GM18511 (cell line): ENCODE measurements at regions not wholly inside any gene's neighbourhood (a gene's known extent, or its start where the extent isn't known, plus 50 kb on each side); places are given as distances from the start of the nearest gene placed in this dataset.
"Not testable (repeated sequence)": the region's sequence is repeated elsewhere in the genome, so short reads cannot be mapped to it uniquely, and the experiment has no call there.

ENCODE experiments used
- ATAC-seq: cut with Tn5 transposase; IDR thresholded peaks from one replicate; pipeline ENCODE4 v1.9.1; 2021; ENCODE audit warnings: mild to moderate bottlenecking, moderate library complexity; ENCODE audit not compliant: unreplicated experiment

- peak; percentile 55 for ATAC-seq
Observed at GRCh38 chr2:87630892-87631291, 117.0 kb upstream of the PLGLB2 start.

GRCh38 chr2:87631402-87631801, 116.5 kb upstream of the PLGLB2 start:
- peak; percentile 34 for ATAC-seq

DNA sequence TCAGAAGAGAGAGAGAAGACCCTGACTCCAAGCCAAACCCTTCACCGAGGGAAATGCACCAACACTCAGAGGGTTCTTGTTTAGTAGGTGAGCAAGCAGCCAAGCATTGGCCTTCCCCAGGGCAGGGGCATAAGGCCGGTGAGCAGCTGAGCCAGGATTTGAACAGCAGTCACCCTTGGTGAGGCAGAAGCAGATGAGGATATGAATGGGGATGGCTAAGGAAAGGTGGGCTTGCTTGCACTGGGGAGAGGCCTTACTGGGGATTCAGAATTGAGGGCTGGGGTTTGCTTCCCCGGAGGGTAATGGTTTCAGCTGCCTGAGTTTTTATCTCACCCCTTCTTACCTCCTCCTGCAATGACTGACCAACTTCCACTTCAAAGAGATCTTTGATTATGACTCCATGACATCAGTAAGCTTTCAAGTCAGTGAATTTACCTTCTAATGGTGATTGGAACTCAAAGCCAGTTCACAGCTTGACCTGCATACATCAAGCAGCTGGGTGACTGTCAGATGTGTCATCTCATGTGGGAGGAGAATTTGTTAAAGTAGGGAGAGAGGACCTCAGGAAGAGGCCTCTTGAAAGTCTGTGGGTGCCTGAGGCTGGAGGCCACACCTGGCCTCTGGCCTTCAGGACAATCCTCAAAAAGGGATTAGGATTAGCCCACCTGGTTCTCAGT, 114.5 kb upstream of the PLGLB2 start:
- ATAC-seq = not testable (repeated sequence)

GRCh38 chr2:87634106-87634505, 113.8 kb upstream of the PLGLB2 start:
- not testable (repeated sequence) for ATAC-seq

- ATAC-seq = not testable (repeated sequence)
Observed at GRCh38 chr2:87634971-87635650, 112.8 kb upstream of the PLGLB2 start.

DNA sequence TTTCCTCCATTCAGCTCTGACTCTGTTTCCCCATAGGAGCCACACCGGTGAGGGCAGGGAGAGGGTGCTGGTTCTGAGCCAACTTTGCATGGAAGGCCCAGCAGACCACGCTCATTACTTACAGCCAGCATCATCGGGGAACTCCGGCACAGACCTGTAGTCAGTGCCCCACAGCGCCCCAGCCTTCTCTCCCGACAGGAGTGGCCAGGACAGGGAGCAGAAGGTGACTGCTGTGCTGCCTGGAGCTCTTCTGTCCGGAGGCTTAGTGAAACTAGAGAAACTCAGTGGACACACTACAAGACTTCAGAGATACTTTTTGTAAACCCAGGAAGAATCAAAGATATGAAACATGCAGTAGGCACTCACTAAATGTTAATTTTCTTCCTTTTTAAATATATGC, 111.6 kb upstream of the PLGLB2 start:
- not testable (repeated sequence) for ATAC-seq

GRCh38 chr2:87636735-87637134, 111.2 kb upstream of the PLGLB2 start:
- not testable (repeated sequence) for ATAC-seq

GRCh38 chr2:87637249-87637990, 110.5 kb upstream of the PLGLB2 start:
- not testable (repeated sequence) for ATAC-seq

DNA sequence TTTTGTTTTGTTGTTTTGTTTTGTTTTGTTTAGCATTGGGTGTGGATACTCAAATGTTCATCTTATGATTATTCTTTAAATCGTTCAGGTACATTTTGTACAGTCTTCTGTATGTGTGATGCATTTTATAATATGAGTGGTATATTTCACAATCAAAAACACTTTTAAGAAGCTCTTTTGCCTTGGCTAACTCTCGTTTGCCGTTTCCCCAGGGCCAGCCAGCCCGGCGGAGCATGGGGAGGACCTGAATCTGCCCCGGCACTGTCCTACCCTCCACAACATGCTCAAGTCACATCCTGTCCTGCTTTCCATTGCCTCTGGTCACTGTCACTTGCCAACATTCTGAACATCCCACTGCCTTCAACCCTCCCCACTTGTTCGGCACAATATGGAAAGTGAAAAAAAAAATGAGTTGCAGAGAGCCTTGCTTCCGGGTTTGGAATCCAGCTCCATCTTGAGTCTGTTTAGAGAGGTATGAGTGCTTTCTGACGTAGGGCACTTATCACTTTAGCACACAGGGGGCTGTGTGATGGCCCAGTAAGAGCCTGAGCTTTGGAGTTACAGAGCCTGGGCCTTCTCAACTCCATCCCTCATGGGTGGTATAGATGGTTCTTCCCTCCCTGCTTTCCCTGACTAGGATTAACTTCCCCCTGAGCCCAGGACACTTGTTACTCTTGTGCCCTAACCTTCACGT, 109.6 kb upstream of the PLGLB2 start:
- ATAC-seq = not testable (repeated sequence)

DNA sequence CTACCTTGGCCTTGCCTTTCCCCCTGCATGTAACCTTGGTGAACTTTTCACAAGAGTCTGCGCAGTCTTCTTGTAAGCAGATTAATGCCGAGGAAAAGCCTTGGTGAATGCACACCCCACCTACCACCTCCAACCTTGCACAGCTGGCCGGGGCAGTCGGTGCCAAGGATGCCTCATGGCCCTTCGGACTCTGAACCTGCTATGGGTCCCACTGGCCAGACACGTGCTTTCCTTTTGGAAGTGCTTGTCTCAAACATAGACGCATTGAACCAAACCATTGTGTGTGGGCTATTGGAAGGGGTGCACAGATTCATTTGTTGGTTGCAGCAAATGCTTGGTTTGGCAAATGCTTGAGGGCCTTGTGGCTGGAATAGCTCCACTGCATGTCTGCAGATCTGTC, 109.0 kb upstream of the PLGLB2 start:
- not testable (repeated sequence) for ATAC-seq

DNA sequence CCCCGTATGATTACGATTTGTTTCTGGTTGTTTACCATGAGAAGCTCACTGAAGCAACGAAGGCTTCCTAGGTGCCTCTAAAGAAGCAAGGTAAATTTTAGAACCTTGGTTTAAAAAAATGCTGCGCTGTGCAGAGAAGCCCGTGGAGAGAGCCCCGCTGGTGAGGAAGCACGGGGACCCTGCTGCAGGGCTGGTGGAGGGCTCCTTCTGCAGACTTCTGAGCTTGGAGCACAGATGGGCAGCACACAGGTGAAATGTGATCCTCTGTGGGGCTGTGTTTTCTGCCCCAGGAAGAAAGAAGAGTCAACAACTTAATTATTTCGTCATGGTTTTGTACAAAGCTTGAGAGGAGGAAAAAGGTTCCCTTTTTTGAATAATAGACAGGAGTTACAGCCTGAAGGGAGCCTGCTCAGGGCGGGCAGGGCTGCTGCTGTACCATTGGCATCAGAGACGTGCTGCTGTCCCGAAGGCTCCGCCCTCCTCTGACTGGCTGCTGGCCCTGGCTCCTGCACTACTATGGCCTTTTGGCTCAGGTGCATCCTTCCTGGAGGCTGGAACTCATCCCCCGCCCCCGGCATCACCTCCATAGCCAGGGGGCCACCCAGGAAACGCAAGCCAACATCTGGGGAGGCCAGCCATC, 108.0 kb upstream of the PLGLB2 start:
- ATAC-seq = not testable (repeated sequence)

DNA sequence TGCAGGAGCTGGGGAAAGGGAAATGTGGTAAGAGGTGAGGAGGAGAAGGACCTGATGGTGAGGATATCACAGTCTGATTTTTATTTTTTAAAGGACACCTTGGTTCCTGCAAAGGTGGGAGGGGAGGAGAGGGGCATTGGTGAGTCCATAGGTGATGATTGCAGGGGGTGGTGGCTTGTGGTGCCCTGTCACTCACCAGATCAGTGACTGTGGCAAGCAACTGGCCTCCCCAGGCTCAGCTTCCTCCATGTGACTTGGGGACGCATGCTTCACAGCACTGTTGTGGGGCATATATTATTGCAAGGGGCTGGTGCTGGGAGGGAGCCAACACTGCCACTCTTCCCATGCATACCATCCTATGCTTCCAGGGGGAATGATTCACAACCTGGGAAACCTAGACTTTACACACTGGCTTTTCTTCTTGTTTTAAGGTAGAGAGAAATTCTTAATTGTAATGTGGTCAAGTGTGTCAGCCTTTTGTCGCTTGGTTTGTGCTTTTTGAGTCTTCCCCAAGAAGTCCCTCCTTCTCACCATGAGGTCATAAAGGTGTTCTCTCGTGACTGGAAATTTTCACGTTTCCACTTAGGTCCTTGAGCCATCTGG, 106.8 kb upstream of the PLGLB2 start:
- ATAC-seq = not testable (repeated sequence)

- not testable (repeated sequence) for ATAC-seq
Observed at GRCh38 chr2:87643165-87643564, 104.7 kb upstream of the PLGLB2 start.

GRCh38 chr2:87647737-87648498, 100.0 kb upstream of the PLGLB2 start:
- not testable (repeated sequence) for ATAC-seq

DNA sequence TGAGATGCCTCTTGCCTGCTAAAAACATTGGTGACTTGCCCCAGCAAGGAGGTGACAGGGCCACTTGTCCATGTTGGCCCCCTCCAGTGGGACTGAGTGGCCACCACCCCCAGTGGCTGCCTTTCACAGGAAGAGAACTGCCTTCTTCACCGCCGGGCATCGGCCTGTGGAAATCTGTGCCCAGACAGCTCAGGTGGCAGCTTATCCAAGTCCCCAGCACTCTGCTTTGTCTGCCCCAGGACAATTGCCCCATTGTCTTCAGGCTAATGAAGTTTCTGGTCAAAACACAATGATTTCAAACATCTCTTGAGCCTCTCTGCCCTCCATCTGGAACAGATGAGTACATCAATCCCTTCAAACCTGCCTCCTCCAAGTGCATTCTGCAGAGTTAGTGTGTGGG, 99.1 kb upstream of the PLGLB2 start:
- ATAC-seq = not testable (repeated sequence)

DNA sequence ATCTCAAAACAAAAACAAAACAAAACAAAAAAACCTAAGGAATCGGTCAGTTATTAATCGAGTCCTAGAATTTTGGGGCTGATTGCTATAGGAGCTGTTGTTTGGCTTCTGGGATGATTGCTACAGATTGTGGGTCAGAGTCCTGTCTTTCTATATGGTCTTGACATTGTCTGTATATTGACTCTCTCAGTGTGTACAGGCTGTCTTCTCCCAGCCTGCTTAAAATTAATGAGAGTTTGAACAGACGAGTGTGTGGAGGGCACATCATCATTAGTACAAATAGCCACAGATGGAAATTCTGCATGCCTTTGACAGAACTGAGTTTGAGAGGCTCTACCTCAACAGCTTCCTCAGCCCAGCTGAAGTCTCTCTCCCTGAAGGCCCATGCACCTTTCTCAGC, 98.0 kb upstream of the PLGLB2 start:
- ATAC-seq = not testable (repeated sequence)

DNA sequence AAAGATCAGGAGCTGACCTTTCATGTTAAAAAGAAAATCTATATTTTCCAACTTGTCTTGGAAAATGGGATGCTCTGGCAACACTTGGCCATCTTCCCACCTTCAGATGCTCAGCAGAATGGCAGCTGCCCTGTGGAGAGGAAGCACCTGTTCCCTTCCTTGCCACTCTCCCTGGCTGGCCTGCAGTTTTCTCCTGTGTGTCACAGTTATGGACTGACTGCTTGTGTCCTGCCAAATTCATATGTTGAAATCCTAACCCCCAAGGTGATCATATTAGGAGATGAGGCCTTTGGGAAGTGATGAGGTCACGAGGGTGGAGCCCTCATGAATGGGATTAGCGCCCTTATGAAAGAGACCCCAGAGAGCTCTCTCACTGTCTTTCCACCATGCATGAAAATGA, 97.0 kb upstream of the PLGLB2 start:
- ATAC-seq = not testable (repeated sequence)

GRCh38 chr2:87651589-87651988, 96.3 kb upstream of the PLGLB2 start:
- not testable (repeated sequence) for ATAC-seq

DNA sequence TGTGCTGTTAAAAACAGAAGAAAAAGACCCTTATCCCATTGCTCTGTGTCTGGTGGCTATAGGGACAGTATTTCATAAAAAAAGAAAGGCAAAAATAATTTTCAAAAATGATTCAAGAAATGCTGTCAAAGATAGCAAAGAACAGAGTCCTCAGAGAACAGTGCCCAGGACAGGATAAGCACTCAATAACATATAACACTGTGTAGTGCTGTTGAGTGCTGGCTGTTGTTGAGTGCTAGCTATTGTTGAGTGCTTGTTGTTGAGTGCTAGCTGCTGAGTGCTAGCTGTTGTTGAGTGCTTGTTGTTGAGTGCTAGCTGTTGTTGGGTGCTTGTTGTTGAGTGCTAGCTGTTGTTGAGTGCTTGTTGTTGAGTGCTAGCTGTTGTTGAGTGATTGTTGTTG, 94.5 kb upstream of the PLGLB2 start:
- ATAC-seq = not testable (repeated sequence)
